NT2/D1 (cell line): ENCODE measurements at regions not wholly inside any gene's neighbourhood (a gene's known extent, or its start where the extent isn't known, plus 50 kb on each side); places are given as distances from the start of the nearest gene placed in this dataset.

ENCODE experiments used
- SUZ12 ChIP-seq: IDR thresholded peaks from 2 replicates; pipeline ENCODE4 v1.6.1; 2011; ENCODE audit not compliant: insufficient read length, insufficient read depth; ENCODE audit errors: extremely low read depth
- ZNF274 ChIP-seq: IDR thresholded peaks from 2 replicates; pipeline ENCODE4 v1.6.1; 2011; ENCODE audit warnings: mild to moderate bottlenecking, low read depth, low read length

- TF ChIP-seq SUZ12 (no peak), ZNF274 (no peak)
Measured at GRCh38 chr2:242011167-242011513, 141.6 kb downstream of the RTP5 start.
